ENCODE measurements at regions not wholly inside any gene's neighbourhood (a gene's known extent, or its start where the extent isn't known, plus 50 kb on each side); places are given as distances from the start of the nearest gene placed in this dataset.

DNA sequence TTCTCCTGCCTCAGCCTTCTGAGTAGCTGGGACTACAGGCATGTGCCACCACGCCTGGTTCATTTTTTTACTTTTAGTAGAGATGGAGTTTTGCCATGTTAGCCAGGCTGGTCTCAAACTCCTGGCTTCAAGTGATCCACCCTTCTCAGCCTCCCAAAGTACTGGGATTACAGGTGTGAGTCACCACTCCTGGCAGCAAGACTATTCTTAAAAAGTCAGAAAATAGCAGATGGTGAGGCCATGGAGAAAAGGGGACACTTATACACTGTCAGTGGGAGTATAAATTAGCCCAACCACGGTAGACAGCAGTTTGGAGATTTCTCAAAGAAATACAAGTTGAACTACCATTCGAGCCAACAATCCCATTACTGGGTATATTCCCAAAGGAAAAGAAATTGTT lies 603.3 kb upstream of the TBL1XR1 start:
- intact Hi-C loops (cut with DNase I): no loop called here

GRCh38 chr3:177802151-177802900 lies 605.0 kb upstream of the TBL1XR1 start:
- WGBS, 3 donors: 56 to 74% (median 58%) methylated on average over 5 of the region's 5 CpGs
- no peaks in the 10 kb centered on the region for H3K9me3 ChIP-seq
- intact Hi-C loops (cut with DNase I): no loop called here
- DNase-seq (no peak), ATAC-seq (no peak)
- H3K4me1 ChIP-seq: no peaks in the 10 kb centered on the region
- TF ChIP-seq, protein P1, sequence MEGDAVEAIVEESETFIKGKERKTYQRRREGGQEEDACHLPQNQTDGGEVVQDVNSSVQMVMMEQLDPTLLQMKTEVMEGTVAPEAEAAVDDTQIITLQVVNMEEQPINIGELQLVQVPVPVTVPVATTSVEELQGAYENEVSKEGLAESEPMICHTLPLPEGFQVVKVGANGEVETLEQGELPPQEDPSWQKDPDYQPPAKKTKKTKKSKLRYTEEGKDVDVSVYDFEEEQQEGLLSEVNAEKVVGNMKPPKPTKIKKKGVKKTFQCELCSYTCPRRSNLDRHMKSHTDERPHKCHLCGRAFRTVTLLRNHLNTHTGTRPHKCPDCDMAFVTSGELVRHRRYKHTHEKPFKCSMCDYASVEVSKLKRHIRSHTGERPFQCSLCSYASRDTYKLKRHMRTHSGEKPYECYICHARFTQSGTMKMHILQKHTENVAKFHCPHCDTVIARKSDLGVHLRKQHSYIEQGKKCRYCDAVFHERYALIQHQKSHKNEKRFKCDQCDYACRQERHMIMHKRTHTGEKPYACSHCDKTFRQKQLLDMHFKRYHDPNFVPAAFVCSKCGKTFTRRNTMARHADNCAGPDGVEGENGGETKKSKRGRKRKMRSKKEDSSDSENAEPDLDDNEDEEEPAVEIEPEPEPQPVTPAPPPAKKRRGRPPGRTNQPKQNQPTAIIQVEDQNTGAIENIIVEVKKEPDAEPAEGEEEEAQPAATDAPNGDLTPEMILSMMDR (IDR thresholded peaks at IDR 0.05): no peak
- no peak overlapping the region for H3K27ac ChIP-seq
- no peak overlapping the region for H3K4me3 ChIP-seq
- no peaks in the 10 kb centered on the region for H3K27me3 ChIP-seq (ENCODE audit: insufficient read depth in 3 of 3, low read length in 2 of 3)
- H3K36me3 ChIP-seq (ENCODE audit: insufficient read depth in 1 of 2, low read depth in 1 of 2): no peaks in the 10 kb centered on the region

More for the DNA sequence above, 603.3 kb upstream of the TBL1XR1 start:
- no peak for ATAC-seq
- DNase-seq: no peak
- H3K27ac ChIP-seq: no peak overlapping the region
- no peaks in the 10 kb centered on the region for H3K9me3 ChIP-seq
- no peaks in the 10 kb centered on the region for H3K36me3 ChIP-seq (ENCODE audit: insufficient read depth in 1 of 2, low read depth in 1 of 2)
- H3K27me3 ChIP-seq (ENCODE audit: insufficient read depth in 3 of 3, low read length in 2 of 3): no peaks in the 10 kb centered on the region
- H3K4me1 ChIP-seq: no peaks in the 10 kb centered on the region
- TF ChIP-seq, protein P1 (IDR thresholded peaks at IDR 0.05): no peak
- no peak overlapping the region for H3K4me3 ChIP-seq
- WGBS, 3 donors: 64 to 71% (median 69%) methylated on average over 3 of the region's 3 CpGs

- intact Hi-C loops (cut with DNase I): no loop called here
- H3K4me1 ChIP-seq: no peaks in the 10 kb centered on the region
- H3K9me3 ChIP-seq: no peaks in the 10 kb centered on the region
- no peak overlapping the region for H3K27ac ChIP-seq
- no peaks in the 10 kb centered on the region for H3K36me3 ChIP-seq (ENCODE audit: insufficient read depth in 1 of 2, low read depth in 1 of 2)
- TF ChIP-seq, protein P1 (IDR thresholded peaks at IDR 0.05): no peak
- WGBS, 3 donors: 73 to 83% (median 74%) methylated on average over 4 of the region's 4 CpGs
- no peak for ATAC-seq
- no peak for DNase-seq
- no peaks in the 10 kb centered on the region for H3K27me3 ChIP-seq (ENCODE audit: insufficient read depth in 3 of 3, low read length in 2 of 3)
- no peak overlapping the region for H3K4me3 ChIP-seq
Measured at GRCh38 chr3:177803500-177803899, 606.2 kb upstream of the TBL1XR1 start.

DNA sequence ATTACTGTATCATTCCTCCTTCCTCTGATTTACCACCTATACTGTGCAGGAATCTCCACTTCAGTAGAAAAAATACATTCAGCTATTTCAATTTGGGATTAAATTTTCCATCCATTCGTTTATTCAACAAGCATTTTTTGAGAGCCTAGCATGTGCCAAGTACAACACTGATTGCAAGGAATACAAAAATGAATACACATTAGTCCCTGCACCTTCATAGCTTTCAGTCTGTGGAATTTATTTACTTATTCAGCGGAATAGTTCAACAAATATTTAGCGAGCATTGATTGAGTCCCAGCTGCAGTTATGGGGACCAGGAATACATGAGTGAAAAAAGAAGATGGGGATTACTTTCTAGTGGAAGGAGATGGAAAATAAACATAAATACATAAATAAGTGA lies 606.8 kb upstream of the TBL1XR1 start:
- Histone ChIP-seq H3K27ac (no peak overlapping the region), H3K9me3 (no peaks in the 10 kb centered on the region), H3K4me3 (no peak overlapping the region), H3K27me3 (ENCODE audit: insufficient read depth in 3 of 3, low read length in 2 of 3) (no peaks in the 10 kb centered on the region), H3K36me3 (ENCODE audit: insufficient read depth in 1 of 2, low read depth in 1 of 2) (no peaks in the 10 kb centered on the region), H3K4me1 (no peaks in the 10 kb centered on the region)
- intact Hi-C loops (cut with DNase I): no loop called here
- ATAC-seq: no peak
- 81 to 87% (median 85%) methylated on average over 3 of the region's 3 CpGs for WGBS, 3 donors
- no peak for DNase-seq
- TF ChIP-seq, protein P1 (IDR thresholded peaks at IDR 0.05): no peak

GRCh38 chr3:177804646-177805045 lies 607.4 kb upstream of the TBL1XR1 start:
- intact Hi-C loops (cut with DNase I): no loop called here
- H3K4me3 ChIP-seq: no peak overlapping the region

More at GRCh38 chr3:177804646-177805045, 607.4 kb upstream of the TBL1XR1 start:
- Histone ChIP-seq H3K4me1 (no peaks in the 10 kb centered on the region), H3K27ac (no peak overlapping the region), H3K9me3 (no peaks in the 10 kb centered on the region), H3K27me3 (ENCODE audit: insufficient read depth in 3 of 3, low read length in 2 of 3) (no peaks in the 10 kb centered on the region), H3K36me3 (ENCODE audit: insufficient read depth in 1 of 2, low read depth in 1 of 2) (no peaks in the 10 kb centered on the region)
- TF ChIP-seq, protein P1 (IDR thresholded peaks at IDR 0.05): no peak
- WGBS, 3 donors: 98 to 99% (median 98%) methylated on average over 9 of the region's 9 CpGs
- no peak for ATAC-seq
- DNase-seq: no peak
